DOHH2 (cell line): ENCODE measurements at regions not wholly inside any gene's neighbourhood (a gene's known extent, or its start where the extent isn't known, plus 50 kb on each side); places are given as distances from the start of the nearest gene placed in this dataset.

Experiments
- H3F3A ChIP-seq: fragments of 200-600 bp; sonication (generic), shearing (Covaris generic); 2 replicates; pipeline ENCODE4 v1.6.0; 2016; ENCODE audit warnings: antibody characterized with exemption, mild to moderate bottlenecking; ENCODE audit not compliant: control insufficient read depth, insufficient read depth
- H3K27ac ChIP-seq: fragments of 200-600 bp; sonication (generic); 2 replicates; pipeline ENCODE4 v1.5.1; 2014; ENCODE audit warnings: low read depth, mild to moderate bottlenecking, low read length, moderate library complexity
- H3K27me3 ChIP-seq: fragments of 200-600 bp; sonication (generic); 2 replicates; pipeline ENCODE4 v1.6.1; 2014; ENCODE audit warnings: mild to moderate bottlenecking, low read length, mixed read lengths; ENCODE audit not compliant: control insufficient read depth
- H3K36me3 ChIP-seq: fragments of 200-600 bp; sonication (generic); 2 replicates; pipeline ENCODE4 v1.6.1; 2014; ENCODE audit warnings: mild to moderate bottlenecking, low read length, moderate library complexity, mixed read lengths; ENCODE audit not compliant: control insufficient read depth
- H3K4me1 ChIP-seq: fragments of 200-600 bp; sonication (generic); 2 replicates; pipeline ENCODE4 v1.6.1; 2014; ENCODE audit warnings: mild to moderate bottlenecking, low read length, mixed read lengths; ENCODE audit not compliant: control insufficient read depth
- H3K4me2 ChIP-seq: fragments of 200-600 bp; sonication (generic); 2 replicates; pipeline ENCODE4 v1.6.0; 2014; ENCODE audit warnings: mild to moderate bottlenecking, low read length, moderate library complexity
- H3K4me3 ChIP-seq: fragments of 200-600 bp; sonication (generic); 2 replicates; pipeline ENCODE4 v1.5.1; 2014; ENCODE audit warnings: mild to moderate bottlenecking, low read length, mixed read lengths
- H3K79me2 ChIP-seq: fragments of 200-600 bp; sonication (generic); 2 replicates; pipeline ENCODE4 v1.6.1; 2014; ENCODE audit warnings: mild to moderate bottlenecking, low read length, mixed read lengths; ENCODE audit not compliant: control insufficient read depth
- H3K9me2 ChIP-seq: fragments of 200-600 bp; sonication (generic); replicated peaks from 2 replicates; pipeline ENCODE4 v1.6.1; 2014; ENCODE audit warnings: mild to moderate bottlenecking, low read length, mixed read lengths; ENCODE audit not compliant: control insufficient read depth
- H3K9me3 ChIP-seq: fragments of 200-600 bp; sonication (generic); 2 replicates; pipeline ENCODE4 v1.6.1; 2014; ENCODE audit warnings: antibody characterized with exemption, low read length, mixed read lengths; ENCODE audit not compliant: control insufficient read depth, insufficient read depth
- H4K20me1 ChIP-seq: fragments of 200-600 bp; sonication (generic); 2 replicates; pipeline ENCODE4 v1.6.0; 2014; ENCODE audit warnings: low read depth, mild to moderate bottlenecking, antibody characterized with exemption, low read length, moderate library complexity; ENCODE audit not compliant: control insufficient read depth, insufficient read depth
- TF ChIP-seq, protein P1 (sequence below): fragments of 200-600 bp; sonication (generic); IDR thresholded peaks from one replicate; pipeline ENCODE4 v1.5.1; 2014; ENCODE audit warnings: antibody characterized with exemption, mild to moderate bottlenecking, low read depth, low read length; ENCODE audit not compliant: poor library complexity, severe bottlenecking

DNA sequence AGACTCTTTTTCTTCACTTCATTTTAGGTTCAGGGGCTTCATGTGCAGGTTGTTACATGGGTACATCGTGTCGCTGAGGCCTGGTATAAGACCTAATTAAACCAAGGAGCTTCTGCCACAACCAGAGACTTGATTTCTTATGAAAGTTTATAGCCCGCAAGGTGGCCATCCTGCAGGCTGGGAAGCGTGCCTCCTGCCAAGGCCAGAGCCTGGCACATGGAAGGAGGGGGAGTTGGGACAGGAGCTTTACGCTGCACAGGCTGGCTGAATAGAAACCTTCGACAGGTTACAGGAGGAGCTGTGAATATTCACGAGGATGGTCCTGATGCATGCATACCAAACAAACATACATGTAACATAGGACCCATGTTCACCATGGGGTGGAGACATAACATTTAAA, 50.1 kb upstream of the SIMC1 start:
- H3K27ac ChIP-seq, result no peak overlapping the region
- no peaks in the 10 kb centered on the region for H3K36me3 ChIP-seq
- no peaks in the 10 kb centered on the region for H3K4me1 ChIP-seq
- no peaks in the 10 kb centered on the region for H3K9me3 ChIP-seq
- H3F3A ChIP-seq, result no peaks in the 10 kb centered on the region
- H3K27me3 ChIP-seq, result peaks cover 14% of the 10 kb centered on the region
- H3K4me3 ChIP-seq, result no peak overlapping the region
- H3K9me2 ChIP-seq, result no peaks in the 10 kb centered on the region
- H4K20me1 ChIP-seq, result no peaks in the 10 kb centered on the region
- TF ChIP-seq, protein P1, sequence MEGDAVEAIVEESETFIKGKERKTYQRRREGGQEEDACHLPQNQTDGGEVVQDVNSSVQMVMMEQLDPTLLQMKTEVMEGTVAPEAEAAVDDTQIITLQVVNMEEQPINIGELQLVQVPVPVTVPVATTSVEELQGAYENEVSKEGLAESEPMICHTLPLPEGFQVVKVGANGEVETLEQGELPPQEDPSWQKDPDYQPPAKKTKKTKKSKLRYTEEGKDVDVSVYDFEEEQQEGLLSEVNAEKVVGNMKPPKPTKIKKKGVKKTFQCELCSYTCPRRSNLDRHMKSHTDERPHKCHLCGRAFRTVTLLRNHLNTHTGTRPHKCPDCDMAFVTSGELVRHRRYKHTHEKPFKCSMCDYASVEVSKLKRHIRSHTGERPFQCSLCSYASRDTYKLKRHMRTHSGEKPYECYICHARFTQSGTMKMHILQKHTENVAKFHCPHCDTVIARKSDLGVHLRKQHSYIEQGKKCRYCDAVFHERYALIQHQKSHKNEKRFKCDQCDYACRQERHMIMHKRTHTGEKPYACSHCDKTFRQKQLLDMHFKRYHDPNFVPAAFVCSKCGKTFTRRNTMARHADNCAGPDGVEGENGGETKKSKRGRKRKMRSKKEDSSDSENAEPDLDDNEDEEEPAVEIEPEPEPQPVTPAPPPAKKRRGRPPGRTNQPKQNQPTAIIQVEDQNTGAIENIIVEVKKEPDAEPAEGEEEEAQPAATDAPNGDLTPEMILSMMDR, result no peak
- H3K79me2 ChIP-seq, result no peaks in the 10 kb centered on the region
- H3K4me2 ChIP-seq, result no peak overlapping the region
